Right cardiac atrium (tissue), 5 donors: ENCODE measurements at regions not wholly inside any gene's neighbourhood (a gene's known extent, or its start where the extent isn't known, plus 50 kb on each side); places are given as distances from the start of the nearest gene placed in this dataset.

ENCODE experiments used
- ATAC-seq, 2 donors: fragments of 200-7000 bp; cut with Tn5 transposase; one replicate each; pipeline versions ENCODE4 v1.8.0 to v1.9.1; 2020; ENCODE audit warnings: moderate library complexity in 2 of 2, mild to moderate bottlenecking in 1 of 2
- DNase-seq, 3 donors: peaks; one replicate each; pipeline ENCODE4 v3.0.0-alpha.2; 2020
- H3K27ac ChIP-seq: one replicate; pipeline ENCODE4 v1.5.1; 2013; ENCODE audit warnings: mild to moderate bottlenecking, low read length, control low read depth, moderate library complexity
- H3K27me3 ChIP-seq: one replicate; pipeline ENCODE4 v1.6.1; 2013; ENCODE audit not compliant: control insufficient read depth, insufficient read depth
- H3K4me1 ChIP-seq: one replicate; pipeline ENCODE4 v1.6.1; 2013; ENCODE audit warnings: low read length; ENCODE audit not compliant: control insufficient read depth, insufficient read depth
- H3K4me3 ChIP-seq: one replicate; pipeline ENCODE4 v1.5.1; 2013; ENCODE audit warnings: low read length, control low read depth
- H3K9me3 ChIP-seq: one replicate; pipeline ENCODE4 v1.6.1; 2013; ENCODE audit warnings: low read length; ENCODE audit not compliant: control insufficient read depth
- WGBS: extraction: QIAGEN DNeasy Blood & Tissue Kit; methylation state at CpG from one replicate; pipeline ENCODE4 v1.1.7; 2013; 5-methylcytosine and 5-hydroxymethylcytosine counted together
- intact Hi-C, 4 donors: fragments of 100-400 bp; cut with DNase I; formaldehyde crosslinking; loops; one replicate each; pipeline versions ENCODE4 v1.11.0 to v1.14.0; 2022 to 2023
- donor health status: healthy with polysubstance abuse.
- donor health status: DM: no; HTN: yes; CAD: no.
- donor health status: DM: no; HTN: no; CAD: no.
- donor health status: DM: no; HTN: yes; CAD: no; lungs with severe emphysema.
- donor health status: DM: yes; HTN: yes; CAD: no.

- DNase-seq, result no peak
- Histone ChIP-seq H3K4me1 (no peaks in the 10 kb centered on the region), H3K4me3 (no peak overlapping the region), H3K27ac (no peak overlapping the region), H3K9me3 (peaks cover 1% of the 10 kb centered on the region), H3K27me3 (no peaks in the 10 kb centered on the region)
- 64% methylated on average over 3 of the region's 3 CpGs for WGBS
- intact Hi-C loops, result no loop called here
- ATAC-seq, result no peak
Measured at GRCh38 chr5:13045897-13046551, 898.5 kb downstream of the DNAH5 start.

GRCh38 chr5:13034061-13034460, 910.4 kb downstream of the DNAH5 start:
- no peaks in the 10 kb centered on the region for H3K4me1 ChIP-seq
- intact Hi-C loops, result no loop called here
- no peaks in the 10 kb centered on the region for H3K9me3 ChIP-seq
- 79% methylated on average over 2 of the region's 2 CpGs for WGBS
- H3K27me3 ChIP-seq, result no peaks in the 10 kb centered on the region
- H3K4me3 ChIP-seq, result no peak overlapping the region
- DNase-seq (no peak), ATAC-seq (no peak)
- no peak overlapping the region for H3K27ac ChIP-seq

- WGBS, result 46% methylated on average over 1 of the region's 1 CpG
Measured at GRCh38 chr5:13029211-13029610, 915.3 kb downstream of the DNAH5 start.

GRCh38 chr5:13027874-13028273, 916.6 kb downstream of the DNAH5 start:
- Histone ChIP-seq H3K9me3 (no peaks in the 10 kb centered on the region), H3K27ac (no peak overlapping the region), H3K4me1 (no peaks in the 10 kb centered on the region), H3K4me3 (no peak overlapping the region), H3K27me3 (no peaks in the 10 kb centered on the region)
- no peak for DNase-seq
- 66% methylated on average over 4 of the region's 4 CpGs for WGBS
- intact Hi-C loops, result no loop called here
- ATAC-seq, result no peak

More at GRCh38 chr5:13029211-13029610, 915.3 kb downstream of the DNAH5 start:
- ATAC-seq (no peak), DNase-seq (no peak)
- Histone ChIP-seq H3K27me3 (no peaks in the 10 kb centered on the region), H3K9me3 (no peaks in the 10 kb centered on the region), H3K4me3 (no peak overlapping the region), H3K4me1 (no peaks in the 10 kb centered on the region), H3K27ac (no peak overlapping the region)
- intact Hi-C loops, result no loop called here

GRCh38 chr5:13019729-13020128, 924.8 kb downstream of the DNAH5 start:
- Histone ChIP-seq H3K4me3 (no peak overlapping the region), H3K4me1 (no peaks in the 10 kb centered on the region), H3K9me3 (no peaks in the 10 kb centered on the region), H3K27me3 (no peaks in the 10 kb centered on the region), H3K27ac (no peak overlapping the region)
- intact Hi-C loops, result no loop called here
- DNase-seq (no peak), ATAC-seq (no peak)
- WGBS, result 26% methylated on average over 1 of the region's 1 CpG

GRCh38 chr5:13003457-13003856, 941.0 kb downstream of the DNAH5 start:
- no peaks in the 10 kb centered on the region for H3K4me1 ChIP-seq
- no peak overlapping the region for H3K27ac ChIP-seq
- ATAC-seq (no peak), DNase-seq (no peak)
- H3K9me3 ChIP-seq, result no peaks in the 10 kb centered on the region
- 51% methylated on average over 1 of the region's 1 CpG for WGBS
- H3K4me3 ChIP-seq, result no peak overlapping the region
- intact Hi-C loops, result no loop called here
- no peaks in the 10 kb centered on the region for H3K27me3 ChIP-seq

- Histone ChIP-seq H3K9me3 (peaks cover 2% of the 10 kb centered on the region), H3K27ac (no peak overlapping the region), H3K27me3 (no peaks in the 10 kb centered on the region), H3K4me3 (no peak overlapping the region), H3K4me1 (no peaks in the 10 kb centered on the region)
- intact Hi-C loops, result no loop called here
- DNase-seq (no peak), ATAC-seq (no peak)
- 91% methylated on average over 5 of the region's 5 CpGs for WGBS
Measured at GRCh38 chr5:12999667-13000066, 944.8 kb downstream of the DNAH5 start.

GRCh38 chr5:12985142-12985541, 959.3 kb downstream of the DNAH5 start:
- no peak for ATAC-seq
- no peak overlapping the region for H3K4me3 ChIP-seq
- H3K27me3 ChIP-seq, result no peaks in the 10 kb centered on the region
- no peak for DNase-seq
- WGBS, result 69% methylated on average over 4 of the region's 4 CpGs
- no peaks in the 10 kb centered on the region for H3K9me3 ChIP-seq
- no peaks in the 10 kb centered on the region for H3K4me1 ChIP-seq
- intact Hi-C loops, result no loop called here
- H3K27ac ChIP-seq, result no peak overlapping the region

- H3K27me3 ChIP-seq, result no peaks in the 10 kb centered on the region
- no peaks in the 10 kb centered on the region for H3K4me1 ChIP-seq
- no peak for DNase-seq
- no peak for ATAC-seq
- peaks cover 1% of the 10 kb centered on the region for H3K9me3 ChIP-seq
- no peak overlapping the region for H3K27ac ChIP-seq
- intact Hi-C loops, result no loop called here
- H3K4me3 ChIP-seq, result no peak overlapping the region
- WGBS, result 70% methylated on average over 3 of the region's 3 CpGs
Measured at GRCh38 chr5:12974856-12975255, 969.6 kb downstream of the DNAH5 start.

- intact Hi-C loops, result no loop called here
- Histone ChIP-seq H3K4me3 (no peak overlapping the region), H3K27ac (no peak overlapping the region), H3K27me3 (no peaks in the 10 kb centered on the region), H3K9me3 (peaks cover 1% of the 10 kb centered on the region), H3K4me1 (no peaks in the 10 kb centered on the region)
- 80% methylated on average over 4 of the region's 4 CpGs for WGBS
- ATAC-seq, result no peak
- no peak for DNase-seq
Measured at GRCh38 chr5:12965804-12966203, 978.7 kb downstream of the DNAH5 start.

GRCh38 chr5:12959713-12960112, 984.8 kb downstream of the DNAH5 start:
- 59% methylated on average over 1 of the region's 1 CpG for WGBS
- H3K4me3 ChIP-seq, result no peak overlapping the region
- H3K4me1 ChIP-seq, result no peaks in the 10 kb centered on the region
- intact Hi-C loops, result no loop called here
- ATAC-seq, result no peak
- no peak for DNase-seq
- no peaks in the 10 kb centered on the region for H3K27me3 ChIP-seq
- H3K9me3 ChIP-seq, result peaks cover 2% of the 10 kb centered on the region
- H3K27ac ChIP-seq, result no peak overlapping the region

- Histone ChIP-seq H3K9me3 (peaks cover 8% of the 10 kb centered on the region), H3K4me3 (no peak overlapping the region), H3K27me3 (no peaks in the 10 kb centered on the region), H3K4me1 (no peaks in the 10 kb centered on the region), H3K27ac (no peak overlapping the region)
- ATAC-seq, result no peak
- no peak for DNase-seq
- 38% methylated on average over 2 of the region's 2 CpGs for WGBS
- intact Hi-C loops, result no loop called here
Measured at GRCh38 chr5:12952409-12952808, 992.1 kb downstream of the DNAH5 start.
